ENCODE measurements at regions not wholly inside any gene's neighbourhood (a gene's known extent, or its start where the extent isn't known, plus 50 kb on each side); places are given as distances from the start of the nearest gene placed in this dataset.

- TF ChIP-seq CTCF (IDR thresholded peaks at IDR 0.05; ENCODE audit: control insufficient read depth, insufficient read depth, low read depth, low read length, missing control alignments): no peak
- no peak overlapping the region for H3K4me3 ChIP-seq (ENCODE audit: control insufficient read depth, low read depth, low read length)
- DNase-seq (ENCODE audit: low read depth): no peak
These were observed 103.1 kb upstream of the UGT8 start for GRCh38 chr4:114495471-114495928.

- DNase-seq (ENCODE audit: low read depth): no peak
- no peak for TF ChIP-seq CTCF (IDR thresholded peaks at IDR 0.05; ENCODE audit: control insufficient read depth, insufficient read depth, low read depth, low read length, missing control alignments)
- no peak overlapping the region for H3K4me3 ChIP-seq (ENCODE audit: control insufficient read depth, low read depth, low read length)
These were observed 101.5 kb upstream of the UGT8 start for GRCh38 chr4:114497116-114497515.

GRCh38 chr4:114509340-114509739 lies 89.3 kb upstream of the UGT8 start:
- no peak for TF ChIP-seq CTCF (IDR thresholded peaks at IDR 0.05; ENCODE audit: control insufficient read depth, insufficient read depth, low read depth, low read length, missing control alignments)
- no peak for DNase-seq (ENCODE audit: low read depth)

GRCh38 chr4:114512595-114513295 lies 85.9 kb upstream of the UGT8 start:
- DNase-seq (ENCODE audit: low read depth): no peak
- no peak for TF ChIP-seq CTCF (IDR thresholded peaks at IDR 0.05; ENCODE audit: control insufficient read depth, insufficient read depth, low read depth, low read length, missing control alignments)

More at GRCh38 chr4:114509340-114509739, 89.3 kb upstream of the UGT8 start:
- H3K4me3 ChIP-seq (ENCODE audit: control insufficient read depth, low read depth, low read length): no peak overlapping the region

GRCh38 chr4:114519368-114519767 lies 79.2 kb upstream of the UGT8 start:
- no peak for DNase-seq (ENCODE audit: low read depth)
- no peak for TF ChIP-seq CTCF (IDR thresholded peaks at IDR 0.05; ENCODE audit: control insufficient read depth, insufficient read depth, low read depth, low read length, missing control alignments)
- no peak overlapping the region for H3K4me3 ChIP-seq (ENCODE audit: control insufficient read depth, low read depth, low read length)

More at GRCh38 chr4:114512595-114513295, 85.9 kb upstream of the UGT8 start:
- H3K4me3 ChIP-seq (ENCODE audit: control insufficient read depth, low read depth, low read length): no peak overlapping the region

GRCh38 chr4:114527170-114527569 lies 71.4 kb upstream of the UGT8 start:
- DNase-seq (ENCODE audit: low read depth): no peak
- H3K4me3 ChIP-seq (ENCODE audit: control insufficient read depth, low read depth, low read length): no peak overlapping the region
- TF ChIP-seq CTCF (IDR thresholded peaks at IDR 0.05; ENCODE audit: control insufficient read depth, insufficient read depth, low read depth, low read length, missing control alignments): no peak

All from AG09309 (cell line).